Calu3 (cell line): ENCODE measurements at regions not wholly inside any gene's neighbourhood (a gene's known extent, or its start where the extent isn't known, plus 50 kb on each side); places are given as distances from the start of the nearest gene placed in this dataset.
A peak's percentile ranks its signal among the peaks of the same experiment; 100 is the strongest.
"Not testable (repeated sequence)": the region's sequence is repeated elsewhere in the genome, so short reads cannot be mapped to it uniquely, and the experiment has no call there.

Source experiments
- BruUV-seq: library from RNA; stranded (reverse); fragments of 400-500 nt; replicated peaks from 2 replicates; lab custom pipeline; 2021; lab: Mats Ljungman, UMichigan
- CTCF ChIA-PET: fragments of 300-600 bp; sonication (Branson Sonifier 250); formaldehyde crosslinking; loops from one replicate; lab custom pipeline; 2022; ENCODE audit warnings: antibody characterized with exemption; lab: Charles Lee
- DNase-seq: peaks from one replicate; pipeline ENCODE4 v3.0.0; 2022
- H3K27ac Mint-ChIP-seq: one replicate; pipeline ENCODE4 v1.8.0; 2022; ENCODE audit warnings: mixed read lengths; ENCODE audit not compliant: unreplicated experiment
- H3K27me3 Mint-ChIP-seq: one replicate; pipeline ENCODE4 v1.8.0; 2022; ENCODE audit warnings: mixed read lengths; ENCODE audit not compliant: unreplicated experiment
- H3K36me3 Mint-ChIP-seq: one replicate; pipeline ENCODE4 v1.8.0; 2022; ENCODE audit warnings: mild to moderate bottlenecking, moderate library complexity, mixed read lengths; ENCODE audit not compliant: insufficient read depth, unreplicated experiment
- H3K4me1 Mint-ChIP-seq: one replicate; pipeline ENCODE4 v1.8.0; 2022; ENCODE audit warnings: mild to moderate bottlenecking, low read depth, mixed read lengths; ENCODE audit not compliant: unreplicated experiment
- H3K4me3 Mint-ChIP-seq: one replicate; pipeline ENCODE4 v1.8.0; 2022; ENCODE audit warnings: mild to moderate bottlenecking, low read depth, moderate library complexity, mixed read lengths; ENCODE audit not compliant: unreplicated experiment
- H3K9me3 Mint-ChIP-seq: one replicate; pipeline ENCODE4 v1.8.0; 2022; ENCODE audit warnings: low read depth, mixed read lengths; ENCODE audit not compliant: unreplicated experiment
- CTCF ChIP-seq: fragments of 200-600 bp; IDR thresholded peaks from one replicate; pipeline ENCODE4 v1.8.0; 2022; ENCODE audit warnings: antibody characterized with exemption; ENCODE audit not compliant: unreplicated experiment
- intact Hi-C: fragments of 100-400 bp; cut with micrococcal nuclease; formaldehyde crosslinking; loops from one replicate; pipeline ENCODE4 v1.10.0; 2022; ENCODE audit not compliant: unreplicated experiment

GRCh38 chr9:97193767-97194166 is 113.7 kb upstream of the CCDC180 start:
- H3K4me1 Mint-ChIP-seq, result peaks cover 12% of the 10 kb centered on the region
- H3K36me3 Mint-ChIP-seq, H3K9me3 Mint-ChIP-seq, H3K27me3 Mint-ChIP-seq, BruUV-seq, intact Hi-C loops, CTCF ChIA-PET, H3K4me3 Mint-ChIP-seq: not testable (repeated sequence)
- H3K27ac Mint-ChIP-seq, result peak overlapping the region; percentile 90
- peak; percentile 53 for DNase-seq

- CTCF ChIA-PET, result no interaction called here
- Mint-ChIP-seq H3K36me3 (no peaks in the 10 kb centered on the region), H3K27ac (no peak overlapping the region), H3K27me3 (no peaks in the 10 kb centered on the region), H3K9me3 (no peaks in the 10 kb centered on the region), H3K4me3 (no peak overlapping the region), H3K4me1 (peaks cover 4% of the 10 kb centered on the region)
- no peak for DNase-seq
- intact Hi-C loops, result no loop called here
- BruUV-seq, result no TSS peak
- no peak for TF ChIP-seq CTCF
Measured at GRCh38 chr9:97188545-97188944, 118.9 kb upstream of the CCDC180 start.

GRCh38 chr9:97187706-97188105 is 119.8 kb upstream of the CCDC180 start:
- H3K27me3 Mint-ChIP-seq, intact Hi-C loops, H3K9me3 Mint-ChIP-seq, H3K36me3 Mint-ChIP-seq, H3K4me3 Mint-ChIP-seq, DNase-seq, CTCF ChIA-PET, BruUV-seq, H3K27ac Mint-ChIP-seq, H3K4me1 Mint-ChIP-seq: not testable (repeated sequence)

GRCh38 chr9:97186493-97186892 is 121.0 kb upstream of the CCDC180 start:
- no peak for TF ChIP-seq CTCF
- Mint-ChIP-seq H3K4me1 (no peaks in the 10 kb centered on the region), H3K36me3 (no peaks in the 10 kb centered on the region), H3K9me3 (no peaks in the 10 kb centered on the region), H3K4me3 (no peak overlapping the region), H3K27ac (no peak overlapping the region), H3K27me3 (no peaks in the 10 kb centered on the region)
- no peak for DNase-seq
- CTCF ChIA-PET, result no interaction called here
- intact Hi-C loops, result no loop called here
- BruUV-seq, result no TSS peak

DNA sequence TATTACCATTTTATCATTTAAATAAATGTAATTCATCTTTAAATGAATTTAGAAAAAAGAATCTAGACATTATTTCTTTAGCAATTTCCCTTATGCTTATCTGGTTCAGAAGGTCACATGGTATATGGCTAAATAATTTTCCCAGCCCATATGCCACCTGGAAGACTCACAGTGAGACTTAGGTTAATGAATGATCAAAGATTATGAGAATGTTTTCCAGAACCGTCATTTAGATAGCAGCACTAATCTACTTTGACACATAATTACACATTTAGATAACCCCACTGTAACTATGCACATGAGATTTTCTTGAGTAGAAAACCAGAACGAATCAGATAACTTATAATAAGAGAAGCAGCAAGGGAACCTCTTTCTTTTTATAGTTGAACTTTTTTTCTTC is 124.9 kb upstream of the CCDC180 start:
- H3K36me3 Mint-ChIP-seq, H3K9me3 Mint-ChIP-seq, DNase-seq, CTCF ChIA-PET, H3K27me3 Mint-ChIP-seq, H3K4me3 Mint-ChIP-seq, BruUV-seq, intact Hi-C loops, H3K4me1 Mint-ChIP-seq, H3K27ac Mint-ChIP-seq: not testable (repeated sequence)

DNA sequence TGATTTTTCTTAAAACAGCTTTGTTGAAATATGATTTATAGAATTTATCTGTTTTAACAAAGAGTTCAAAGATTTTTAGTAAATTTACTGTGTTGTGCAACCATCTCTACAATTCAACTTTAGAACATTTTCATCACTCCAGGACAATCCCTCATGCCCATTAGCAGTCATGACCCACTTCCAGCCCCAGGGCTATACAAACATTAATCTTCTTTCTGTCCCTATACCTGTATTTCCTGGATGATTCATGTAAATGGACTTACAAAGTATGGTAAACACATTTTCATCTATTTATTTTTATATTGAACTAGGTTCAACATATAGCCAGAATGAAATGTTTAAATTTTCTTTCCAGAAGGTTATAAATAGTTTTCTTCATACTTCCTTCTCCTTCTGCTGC is 127.8 kb upstream of the CCDC180 start:
- H3K27me3 Mint-ChIP-seq, result no peaks in the 10 kb centered on the region
- H3K4me1 Mint-ChIP-seq, result no peaks in the 10 kb centered on the region
- H3K4me3 Mint-ChIP-seq, result no peak overlapping the region
- TF ChIP-seq CTCF, result no peak
- CTCF ChIA-PET, result no interaction called here
- H3K36me3 Mint-ChIP-seq, result no peaks in the 10 kb centered on the region
- peaks cover under 1% of the 10 kb centered on the region for H3K9me3 Mint-ChIP-seq
- no TSS peak for BruUV-seq
- no peak overlapping the region for H3K27ac Mint-ChIP-seq
- DNase-seq, result no peak
- intact Hi-C loops, result no loop called here
